Activated T-cell treated with anti-CD3 and anti-CD28 coated beads, Interleukin-2, amount 50 U/mL, for 72 hours (primary cell): ENCODE measurements at regions not wholly inside any gene's neighbourhood (a gene's known extent, or its start where the extent isn't known, plus 50 kb on each side); places are given as distances from the start of the nearest gene placed in this dataset.

Experiments
- ATAC-seq, 2 donors: fragments of 150-1000 bp; cut with Tn5 transposase; replicated peaks in 1 of 2; 2 replicates each; pipeline ENCODE4 v1.10.0; 2021; ENCODE audit warnings: moderate library complexity in 2 of 2, mild to moderate bottlenecking in 1 of 2
- DNase-seq, 2 donors: peaks; one replicate each; pipeline ENCODE4 v3.0.0; 2021 to 2022; ENCODE audit warnings: mixed read lengths in 1 of 2
- H3K27ac Mint-ChIP-seq: one replicate; pipeline ENCODE4 v1.8.0; 2022; ENCODE audit warnings: mild to moderate bottlenecking, moderate library complexity, mixed read lengths
- H3K27me3 Mint-ChIP-seq: one replicate; pipeline ENCODE4 v1.8.0; 2022; ENCODE audit warnings: low read depth, mixed read lengths
- H3K36me3 Mint-ChIP-seq, 2 donors: one replicate each; pipeline ENCODE4 v1.8.0; 2022; ENCODE audit warnings: mixed read lengths in 2 of 2, mild to moderate bottlenecking in 1 of 2; ENCODE audit not compliant: insufficient read depth in 2 of 2
- H3K4me1 Mint-ChIP-seq: one replicate; pipeline ENCODE4 v1.8.0; 2022; ENCODE audit warnings: low read depth, mixed read lengths
- H3K4me3 Mint-ChIP-seq, 2 donors: one replicate each; pipeline ENCODE4 v1.8.0; 2022; ENCODE audit warnings: mild to moderate bottlenecking in 2 of 2, mixed read lengths in 2 of 2, moderate library complexity in 2 of 2
- H3K9me3 Mint-ChIP-seq, 2 donors: one replicate each; pipeline ENCODE4 v1.8.0; 2022; ENCODE audit warnings: mixed read lengths in 2 of 2

DNA sequence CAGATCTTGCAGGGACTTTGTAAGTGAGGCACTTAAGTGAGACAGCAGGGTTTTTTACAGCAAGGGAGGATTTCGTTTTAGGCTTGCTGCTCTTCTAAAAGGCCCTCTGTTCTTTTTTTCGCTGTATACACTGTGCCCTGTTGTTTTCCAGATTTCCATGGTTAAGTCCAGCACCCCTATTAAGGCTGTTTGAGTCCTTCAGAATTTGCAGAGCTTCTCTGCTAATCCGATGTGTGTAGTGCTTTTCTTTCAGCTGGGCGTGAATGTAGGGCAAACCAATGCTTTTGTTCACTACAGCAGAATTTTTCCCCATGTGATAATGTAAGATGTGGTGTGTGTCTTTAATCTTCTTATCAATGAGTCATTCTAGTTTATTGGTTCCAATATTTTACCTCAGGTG is 200.5 kb upstream of the RREB1 start:
- no peaks in the 10 kb centered on the region for H3K9me3 Mint-ChIP-seq
- H3K36me3 Mint-ChIP-seq, result no peaks in the 10 kb centered on the region
- no peak overlapping the region for H3K27ac Mint-ChIP-seq
- ATAC-seq (no peak), DNase-seq (no peak)
- H3K4me3 Mint-ChIP-seq, result no peak overlapping the region
- no peaks in the 10 kb centered on the region for H3K4me1 Mint-ChIP-seq
- peaks cover 43% of the 10 kb centered on the region for H3K27me3 Mint-ChIP-seq

- Mint-ChIP-seq H3K27ac (no peak overlapping the region), H3K9me3 (no peaks in the 10 kb centered on the region), H3K27me3 (peaks cover 51% of the 10 kb centered on the region), H3K4me3 (no peak overlapping the region), H3K36me3 (no peaks in the 10 kb centered on the region), H3K4me1 (no peaks in the 10 kb centered on the region)
- DNase-seq, result no peak
- ATAC-seq, result no peak
Observed at GRCh38 chr6:6908121-6908520, 199.6 kb upstream of the RREB1 start.

DNA sequence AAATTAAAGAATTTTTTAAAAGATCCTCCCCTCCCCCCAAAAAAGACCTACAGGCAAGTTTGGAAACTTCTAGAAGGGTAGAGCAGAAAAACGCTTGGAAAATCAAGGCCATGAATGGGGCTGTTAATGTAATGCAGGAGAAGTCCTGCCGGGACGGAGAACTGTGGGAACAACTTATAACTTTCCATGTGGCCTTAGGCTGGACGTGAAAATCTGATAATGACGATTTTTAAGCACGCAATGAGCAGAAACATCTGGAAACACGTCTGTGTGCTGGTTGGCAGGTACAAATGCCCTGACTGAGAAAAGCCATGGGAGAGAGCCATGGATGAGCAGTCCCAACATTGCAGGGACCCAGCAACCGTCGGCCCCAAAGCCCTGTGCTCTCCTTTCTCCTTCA is 198.7 kb upstream of the RREB1 start:
- ATAC-seq, result no peak
- Mint-ChIP-seq H3K4me3 (no peak overlapping the region), H3K27me3 (peaks cover 59% of the 10 kb centered on the region), H3K4me1 (no peaks in the 10 kb centered on the region), H3K9me3 (no peaks in the 10 kb centered on the region), H3K27ac (no peak overlapping the region), H3K36me3 (no peaks in the 10 kb centered on the region)
- DNase-seq, result no peak

DNA sequence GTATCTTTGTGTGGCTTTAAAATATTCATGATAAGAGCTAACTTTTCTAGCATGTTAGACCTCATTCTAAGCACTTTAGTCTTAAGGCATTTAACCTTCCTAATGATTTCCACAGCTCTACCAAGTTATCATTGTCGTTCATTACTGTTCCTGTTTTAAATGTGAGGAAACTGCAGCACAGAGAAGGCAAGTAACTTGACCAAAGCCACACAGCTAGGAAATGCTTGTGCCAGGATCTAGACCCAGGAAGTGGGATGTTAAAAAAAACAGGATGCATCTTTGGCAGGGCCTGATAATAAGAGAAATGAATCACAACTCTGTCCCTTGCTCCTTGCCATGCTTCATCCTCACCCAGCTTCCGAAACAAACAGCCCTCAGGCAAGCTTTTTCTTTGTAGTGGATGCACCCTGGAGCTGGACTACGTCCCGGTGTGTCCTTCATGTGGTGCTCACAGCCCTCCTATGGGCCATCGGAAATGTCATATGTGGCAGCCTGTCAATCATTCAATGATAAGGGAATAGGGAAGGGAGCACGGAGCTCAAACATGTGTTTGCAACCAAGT is 196.9 kb upstream of the RREB1 start:
- no peaks in the 10 kb centered on the region for H3K9me3 Mint-ChIP-seq
- ATAC-seq (no peak), DNase-seq (no peak)
- H3K36me3 Mint-ChIP-seq, result no peaks in the 10 kb centered on the region
- H3K27ac Mint-ChIP-seq, result no peak overlapping the region
- H3K4me3 Mint-ChIP-seq, result no peak overlapping the region
- peaks cover 52% of the 10 kb centered on the region for H3K27me3 Mint-ChIP-seq
- peaks cover under 1% of the 10 kb centered on the region for H3K4me1 Mint-ChIP-seq

DNA sequence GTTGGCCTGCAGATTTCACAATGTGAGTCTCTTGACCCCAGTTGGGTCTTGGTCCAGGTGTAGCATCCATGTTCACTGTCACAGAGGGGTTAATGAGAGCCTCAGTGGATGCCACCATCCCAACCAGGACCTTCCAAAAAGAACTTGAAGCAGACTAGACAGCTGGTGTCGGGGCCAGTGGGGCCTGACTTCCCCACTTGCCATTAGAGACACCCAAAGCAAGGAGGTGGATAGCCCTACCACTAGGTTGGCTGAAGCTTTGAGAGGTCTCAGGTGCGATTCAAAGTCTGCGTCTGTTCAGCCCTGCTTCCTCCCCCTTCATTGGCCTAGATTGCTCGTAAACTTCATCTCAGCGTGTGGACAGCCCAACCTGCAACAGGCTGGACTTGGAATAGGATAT is 196.4 kb upstream of the RREB1 start:
- no peak for ATAC-seq
- Mint-ChIP-seq H3K9me3 (no peaks in the 10 kb centered on the region), H3K27ac (no peak overlapping the region), H3K36me3 (no peaks in the 10 kb centered on the region), H3K4me3 (no peak overlapping the region), H3K4me1 (peaks cover 6% of the 10 kb centered on the region), H3K27me3 (peaks cover 56% of the 10 kb centered on the region)
- DNase-seq, result no peak

GRCh38 chr6:6912817-6913744 is 194.7 kb upstream of the RREB1 start:
- Mint-ChIP-seq H3K36me3 (no peaks in the 10 kb centered on the region), H3K4me1 (peaks cover 23% of the 10 kb centered on the region), H3K9me3 (no peaks in the 10 kb centered on the region), H3K27ac (no peak overlapping the region), H3K4me3 (no peak overlapping the region), H3K27me3 (peaks cover 57% of the 10 kb centered on the region)
- ATAC-seq, result no peak
- DNase-seq, result no peak

DNA sequence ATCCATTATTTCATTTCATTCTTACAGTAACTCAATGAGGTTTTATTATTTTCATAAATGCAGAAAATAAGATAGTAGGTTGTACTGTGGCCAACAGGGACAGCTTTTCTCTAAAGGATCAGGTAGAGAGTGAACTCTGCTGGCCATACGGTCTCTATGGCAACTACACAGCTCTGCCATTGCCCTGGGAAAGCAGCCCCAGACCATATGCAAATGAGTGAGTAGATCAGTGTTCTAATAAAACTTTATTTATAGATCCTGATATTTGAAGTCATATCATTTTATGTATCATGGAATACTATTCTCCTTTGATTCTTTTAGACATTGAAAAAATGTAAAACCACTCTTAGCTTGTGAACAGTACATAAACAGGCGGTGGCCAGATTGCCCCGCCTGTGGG is 192.5 kb upstream of the RREB1 start:
- Mint-ChIP-seq H3K4me3 (peak overlapping the region in 1 of 2 donors; percentile 49), H3K36me3 (no peaks in the 10 kb centered on the region), H3K9me3 (no peaks in the 10 kb centered on the region), H3K27me3 (peaks cover 56% of the 10 kb centered on the region), H3K4me1 (peaks cover 43% of the 10 kb centered on the region), H3K27ac (no peak overlapping the region)
- no peak for DNase-seq
- no peak for ATAC-seq

- no peaks in the 10 kb centered on the region for H3K36me3 Mint-ChIP-seq
- H3K4me3 Mint-ChIP-seq, result peak overlapping the region; percentile 49 to 53
- ATAC-seq (no peak), DNase-seq (no peak)
- H3K4me1 Mint-ChIP-seq, result peaks cover 43% of the 10 kb centered on the region
- peaks cover 63% of the 10 kb centered on the region for H3K27me3 Mint-ChIP-seq
- no peaks in the 10 kb centered on the region for H3K9me3 Mint-ChIP-seq
- H3K27ac Mint-ChIP-seq, result no peak overlapping the region
Observed at GRCh38 chr6:6915813-6916547, 191.8 kb upstream of the RREB1 start.

- H3K27ac Mint-ChIP-seq, result no peak overlapping the region
- no peaks in the 10 kb centered on the region for H3K9me3 Mint-ChIP-seq
- H3K27me3 Mint-ChIP-seq, result peaks cover 68% of the 10 kb centered on the region
- no peak for DNase-seq
- no peaks in the 10 kb centered on the region for H3K36me3 Mint-ChIP-seq
- ATAC-seq, result no peak
- peak overlapping the region in 1 of 2 donors; percentile 43 for H3K4me3 Mint-ChIP-seq
- peaks cover 43% of the 10 kb centered on the region for H3K4me1 Mint-ChIP-seq
Observed at GRCh38 chr6:6916598-6916997, 191.2 kb upstream of the RREB1 start.

- Mint-ChIP-seq H3K4me1 (peaks cover 43% of the 10 kb centered on the region), H3K27me3 (peaks cover 54% of the 10 kb centered on the region), H3K27ac (no peak overlapping the region)
Observed at GRCh38 chr6:6918216-6918983, 189.4 kb upstream of the RREB1 start.

GRCh38 chr6:6919173-6919572 is 188.6 kb upstream of the RREB1 start:
- H3K4me1 Mint-ChIP-seq, result peaks cover 43% of the 10 kb centered on the region
- H3K36me3 Mint-ChIP-seq, result no peaks in the 10 kb centered on the region
- no peak overlapping the region for H3K27ac Mint-ChIP-seq
- no peak for DNase-seq
- peaks cover 47% of the 10 kb centered on the region for H3K27me3 Mint-ChIP-seq
- no peaks in the 10 kb centered on the region for H3K9me3 Mint-ChIP-seq
- no peak for ATAC-seq
- H3K4me3 Mint-ChIP-seq, result no peak overlapping the region

More at GRCh38 chr6:6918216-6918983, 189.4 kb upstream of the RREB1 start:
- H3K36me3 Mint-ChIP-seq, result no peaks in the 10 kb centered on the region
- peak overlapping the region in 1 of 2 donors; percentile 34 for H3K4me3 Mint-ChIP-seq
- ATAC-seq, result peak; percentile 99
- no peaks in the 10 kb centered on the region for H3K9me3 Mint-ChIP-seq
- peak; percentile 77 to 91 for DNase-seq

- ATAC-seq, result no peak
- H3K9me3 Mint-ChIP-seq, result no peaks in the 10 kb centered on the region
- H3K27me3 Mint-ChIP-seq, result peaks cover 46% of the 10 kb centered on the region
Observed at GRCh38 chr6:6920114-6920986, 187.4 kb upstream of the RREB1 start.

More at GRCh38 chr6:6920114-6920986, 187.4 kb upstream of the RREB1 start:
- Mint-ChIP-seq H3K4me3 (no peak overlapping the region), H3K4me1 (peaks cover 43% of the 10 kb centered on the region), H3K27ac (no peak overlapping the region), H3K36me3 (no peaks in the 10 kb centered on the region)
- DNase-seq, result no peak
